ENCODE measurements at regions not wholly inside any gene's neighbourhood (a gene's known extent, or its start where the extent isn't known, plus 50 kb on each side); places are given as distances from the start of the nearest gene placed in this dataset.

- TF ChIP-seq, protein P1, sequence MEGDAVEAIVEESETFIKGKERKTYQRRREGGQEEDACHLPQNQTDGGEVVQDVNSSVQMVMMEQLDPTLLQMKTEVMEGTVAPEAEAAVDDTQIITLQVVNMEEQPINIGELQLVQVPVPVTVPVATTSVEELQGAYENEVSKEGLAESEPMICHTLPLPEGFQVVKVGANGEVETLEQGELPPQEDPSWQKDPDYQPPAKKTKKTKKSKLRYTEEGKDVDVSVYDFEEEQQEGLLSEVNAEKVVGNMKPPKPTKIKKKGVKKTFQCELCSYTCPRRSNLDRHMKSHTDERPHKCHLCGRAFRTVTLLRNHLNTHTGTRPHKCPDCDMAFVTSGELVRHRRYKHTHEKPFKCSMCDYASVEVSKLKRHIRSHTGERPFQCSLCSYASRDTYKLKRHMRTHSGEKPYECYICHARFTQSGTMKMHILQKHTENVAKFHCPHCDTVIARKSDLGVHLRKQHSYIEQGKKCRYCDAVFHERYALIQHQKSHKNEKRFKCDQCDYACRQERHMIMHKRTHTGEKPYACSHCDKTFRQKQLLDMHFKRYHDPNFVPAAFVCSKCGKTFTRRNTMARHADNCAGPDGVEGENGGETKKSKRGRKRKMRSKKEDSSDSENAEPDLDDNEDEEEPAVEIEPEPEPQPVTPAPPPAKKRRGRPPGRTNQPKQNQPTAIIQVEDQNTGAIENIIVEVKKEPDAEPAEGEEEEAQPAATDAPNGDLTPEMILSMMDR (IDR thresholded peaks at IDR 0.05), result no peak
- TF ChIP-seq POLR2A (IDR thresholded peaks at IDR 0.05), result no peak
- 90 to 100% methylated on average over 1 of the region's 1 CpG for WGBS, 2 donors
- intact Hi-C loops (cut with DNase I; ENCODE audit: low total_unique reads), result no loop called here
- no peak overlapping the region for H3K4me3 ChIP-seq (ENCODE audit: low read depth, poor library complexity, severe bottlenecking)
- DNase-seq (ENCODE audit: low spot score in 2 of 2), result no peak
These were observed 178.8 kb upstream of the CDH10 start for GRCh38 chr5:24823625-24824024.

DNA sequence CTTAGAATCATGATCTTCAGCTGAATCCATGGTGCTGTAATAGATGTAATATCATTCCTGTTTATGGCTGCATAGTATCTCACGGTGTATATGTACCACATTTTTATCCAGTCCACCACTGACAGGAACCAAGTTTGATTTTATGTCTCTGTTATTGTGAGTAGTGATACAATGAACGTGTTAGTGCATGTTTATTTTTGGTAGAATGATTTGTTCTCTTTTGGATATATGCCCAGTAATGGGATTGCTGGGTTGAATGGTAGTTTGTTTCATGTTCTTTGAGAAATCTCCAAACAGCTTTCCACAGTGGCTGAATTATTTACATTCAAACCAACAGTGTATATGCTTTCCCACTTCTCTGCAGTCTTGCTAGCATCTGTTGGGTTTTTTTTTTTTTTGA lies 175.1 kb upstream of the CDH10 start:
- TF ChIP-seq POLR2A (IDR thresholded peaks at IDR 0.05), result no peak
- TF ChIP-seq, protein P1 (IDR thresholded peaks at IDR 0.05), result no peak
- 46 to 56% methylated on average over 2 of the region's 2 CpGs for WGBS, 2 donors
- DNase-seq (ENCODE audit: low spot score in 2 of 2), result no peak
- intact Hi-C loops (cut with DNase I; ENCODE audit: low total_unique reads), result no loop called here
- no peak overlapping the region for H3K4me3 ChIP-seq (ENCODE audit: low read depth, poor library complexity, severe bottlenecking)

DNA sequence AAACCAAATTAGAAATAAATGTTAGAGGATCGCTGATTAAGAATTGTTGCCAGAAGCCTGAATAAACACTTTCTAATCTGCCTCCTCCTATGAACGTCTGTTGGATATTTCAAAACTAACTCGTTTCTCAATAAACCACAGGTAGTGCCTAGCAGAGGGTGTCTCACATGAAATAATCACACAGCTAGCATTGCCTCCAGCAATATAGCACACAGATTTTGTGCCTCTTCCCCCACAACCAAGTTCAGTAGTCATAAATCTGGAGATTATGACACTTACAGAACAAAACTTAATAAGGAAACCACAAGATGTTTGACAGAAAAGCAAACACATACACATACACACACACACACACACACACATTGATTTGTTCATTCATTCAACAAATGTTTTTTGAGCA lies 173.2 kb upstream of the CDH10 start:
- intact Hi-C loops (cut with DNase I; ENCODE audit: low total_unique reads), result no loop called here
- no peak for DNase-seq (ENCODE audit: low spot score in 2 of 2)
- H3K4me3 ChIP-seq (ENCODE audit: low read depth, poor library complexity, severe bottlenecking), result no peak overlapping the region
- TF ChIP-seq, protein P1 (IDR thresholded peaks at IDR 0.05), result no peak
- no peak for TF ChIP-seq POLR2A (IDR thresholded peaks at IDR 0.05)
- 55 to 59% methylated on average over 3 of the region's 3 CpGs for WGBS, 2 donors

- intact Hi-C loops (cut with DNase I; ENCODE audit: low total_unique reads), result no loop called here
- TF ChIP-seq, protein P1 (IDR thresholded peaks at IDR 0.05), result no peak
- WGBS, 2 donors, result 64 to 74% methylated on average over 5 of the region's 5 CpGs
- no peak for DNase-seq (ENCODE audit: low spot score in 2 of 2)
- H3K4me3 ChIP-seq (ENCODE audit: low read depth, poor library complexity, severe bottlenecking), result no peak overlapping the region
These were observed 171.4 kb upstream of the CDH10 start for GRCh38 chr5:24816206-24816605.

- intact Hi-C loops (cut with DNase I; ENCODE audit: low total_unique reads), result no loop called here
- no peak for DNase-seq (ENCODE audit: low spot score in 2 of 2)
- no peak for TF ChIP-seq POLR2A (IDR thresholded peaks at IDR 0.05)
- TF ChIP-seq, protein P1 (IDR thresholded peaks at IDR 0.05), result no peak
These were observed 160.5 kb upstream of the CDH10 start for GRCh38 chr5:24805230-24805629.

GRCh38 chr5:24804221-24804681 lies 159.5 kb upstream of the CDH10 start:
- DNase-seq (ENCODE audit: low spot score in 2 of 2), result no peak
- TF ChIP-seq POLR2A (IDR thresholded peaks at IDR 0.05), result no peak
- WGBS, 2 donors, result 91 to 92% methylated on average over 3 of the region's 3 CpGs
- intact Hi-C loops (cut with DNase I; ENCODE audit: low total_unique reads), result no loop called here
- H3K4me3 ChIP-seq (ENCODE audit: low read depth, poor library complexity, severe bottlenecking), result no peak overlapping the region

More at GRCh38 chr5:24805230-24805629, 160.5 kb upstream of the CDH10 start:
- no peak overlapping the region for H3K4me3 ChIP-seq (ENCODE audit: low read depth, poor library complexity, severe bottlenecking)

Data from lower leg skin (tissue), 4 donors.